K562 (cell line): ENCODE measurements at regions not wholly inside any gene's neighbourhood (a gene's known extent, or its start where the extent isn't known, plus 50 kb on each side); places are given as distances from the start of the nearest gene placed in this dataset.
"Not testable (repeated sequence)": the region's sequence is repeated elsewhere in the genome, so short reads cannot be mapped to it uniquely, and the experiment has no call there.

Experiments used
- ATAC-seq: fragments of 200-7000 bp; cut with Tn5 transposase; 3 replicates; pipeline ENCODE4 v1.9.1; 2020; ENCODE audit warnings: moderate library complexity
- BruUV-seq: library from RNA; stranded (reverse); fragments of 400-500 nt; replicated peaks from 2 replicates; lab custom pipeline; 2021; lab: Mats Ljungman, UMichigan
- CTCF ChIA-PET: fragments of 300-600 bp; formaldehyde crosslinking; extraction: SDS; loops from one replicate; lab custom pipeline; 2021; ENCODE audit warnings: low intra/inter-chr PET ratio; lab: Yijun Ruan, JAX
- POLR2A ChIA-PET: fragments of 300-600, 350-650 bp; sonication (Branson Sonifier 250); formaldehyde crosslinking; extraction: SDS; loops from one replicate; lab custom pipeline; 2021; ENCODE audit warnings: antibody characterized with exemption, inconsistent platforms; lab: Yijun Ruan, JAX
- DNase-seq, 4 experiments: peaks; one replicate each; pipeline versions ENCODE4 v3.0.0 to v3.0.0-alpha.2; 2011 to 2018; ENCODE audit warnings: low spot score in 3 of 4, mixed read lengths in 3 of 4; ENCODE audit errors: extremely low read depth in 1 of 4
- FAIRE-seq: peaks from 2 replicates; lab custom pipeline; 2011; peaks lifted over from hg19 to GRCh38; lab: Jason Lieb, UNC
- H2AFZ ChIP-seq: 2 replicates; pipeline ENCODE4 v1.6.0; 2011; ENCODE audit warnings: low read depth, low read length, control low read depth, inconsistent platforms
- H3K27ac ChIP-seq: fragments of 200-600 bp; 3 replicates; pipeline ENCODE4 v1.8.0; 2011; ENCODE audit warnings: low read depth, mild to moderate bottlenecking, control low read depth, inconsistent platforms, low read length, moderate library complexity, mixed read lengths; ENCODE audit errors: extremely low read depth
- H3K27me3 ChIP-seq, 2 experiments: fragments of 300-600 bp in 1 of 2; 2 replicates in 1 of 2; 3 replicates in 1 of 2; pipeline versions ENCODE4 v1.6.0 to v1.8.0; 2011; ENCODE audit warnings: inconsistent platforms in 2 of 2, low read length in 2 of 2, mild to moderate bottlenecking in 1 of 2, mixed read lengths in 1 of 2, moderate library complexity in 1 of 2; ENCODE audit not compliant: control insufficient read depth in 2 of 2, insufficient read depth in 2 of 2
- H3K36me3 ChIP-seq: fragments of 300-600 bp; 3 replicates; pipeline ENCODE4 v1.8.0; 2011; ENCODE audit warnings: mild to moderate bottlenecking, low read length, inconsistent platforms; ENCODE audit not compliant: control insufficient read depth, insufficient read depth
- H3K4me1 ChIP-seq, 2 experiments: fragments of 200-600 bp in 1 of 2; replicated peaks in 1 of 2; 2 replicates in 1 of 2; 3 replicates in 1 of 2; pipeline versions ENCODE4 v1.5.1 to v1.8.0; 2011; ENCODE audit warnings: inconsistent platforms in 2 of 2, low read length in 2 of 2, mild to moderate bottlenecking in 1 of 2, mixed read lengths in 1 of 2, moderate library complexity in 1 of 2; ENCODE audit not compliant: control insufficient read depth in 2 of 2, insufficient read depth in 2 of 2
- H3K4me2 ChIP-seq: 2 replicates; pipeline ENCODE4 v1.6.1; 2011; ENCODE audit warnings: low read length, control low read depth, inconsistent platforms, mixed read lengths; ENCODE audit not compliant: insufficient read depth
- H3K4me3 ChIP-seq: fragments of 200-600 bp; sonication (generic), shearing (Covaris generic); 2 replicates; pipeline ENCODE4 v1.5.1; 2016; ENCODE audit warnings: control low read depth, inconsistent platforms
- H3K79me2 ChIP-seq: fragments of 200-600 bp; 3 replicates; pipeline ENCODE4 v1.8.0; 2011; ENCODE audit warnings: low read length, inconsistent platforms; ENCODE audit not compliant: control insufficient read depth, insufficient read depth
- H3K9ac ChIP-seq, 2 experiments: 2 replicates each; pipeline versions ENCODE4 v1.6.0 to v1.6.1; 2011; ENCODE audit warnings: low read depth in 2 of 2, low read length in 2 of 2, control low read depth in 1 of 2, inconsistent platforms in 1 of 2, mild to moderate bottlenecking in 1 of 2, mixed read lengths in 1 of 2; ENCODE audit not compliant: insufficient read depth in 1 of 2
- H3K9me1 ChIP-seq: one replicate; pipeline ENCODE4 v1.6.0; 2011; ENCODE audit warnings: inconsistent platforms, mild to moderate bottlenecking, low read length, moderate library complexity; ENCODE audit not compliant: control insufficient read depth, insufficient read depth
- H3K9me3 ChIP-seq: replicated peaks from 2 replicates; pipeline ENCODE4 v1.5.1; 2011; ENCODE audit warnings: low read depth, low read length, inconsistent platforms; ENCODE audit not compliant: control insufficient read depth, insufficient read depth
- H4K20me1 ChIP-seq: replicated peaks from 2 replicates; pipeline ENCODE4 v1.6.1; 2011; ENCODE audit warnings: low read length, inconsistent platforms, mixed read lengths; ENCODE audit not compliant: control insufficient read depth, insufficient read depth
- ZBTB33 ChIP-seq: sonication (generic); formaldehyde crosslinking; IDR thresholded peaks from 2 replicates; pipeline ENCODE4 v1.8.1; 2023; ENCODE audit warnings: mild to moderate bottlenecking, missing genetic modification reagents
- WGBS: fragments of 100-300 bp; shearing (Covaris generic); methylation state at CpG from one replicate; pipeline ENCODE4 v1.1.6; 2016; ENCODE audit warnings: low coverage, mixed read lengths; ENCODE audit not compliant: insufficient coverage; ENCODE audit errors: missing lambda C conversion rate; 5-methylcytosine and 5-hydroxymethylcytosine counted together
- in situ Hi-C: fragments of 300-500 bp; cut with MboI; formaldehyde crosslinking; loops from 4 replicates; pipeline ENCODE4 v1.15.0; 2018; ENCODE audit warnings: inconsistent platforms, mixed read lengths
- intact Hi-C: fragments of 100-400 bp; cut with micrococcal nuclease; formaldehyde crosslinking; loops from 2 replicates; pipeline ENCODE4 v1.14.2; 2022

GRCh38 chr4:49320725-49321410 lies 334.8 kb downstream of the CWH43 start:
- H3K9me3 ChIP-seq, H3K9me1 ChIP-seq, H3K27me3 ChIP-seq, ATAC-seq, H3K36me3 ChIP-seq, H3K4me3 ChIP-seq, POLR2A ChIA-PET, H4K20me1 ChIP-seq, intact Hi-C loops, H3K79me2 ChIP-seq, CTCF ChIA-PET, H3K27ac ChIP-seq, H2AFZ ChIP-seq, BruUV-seq, H3K9ac ChIP-seq, H3K4me2 ChIP-seq, DNase-seq, FAIRE-seq: not testable (repeated sequence)
- TF ChIP-seq ZBTB33 (CRISPR knock-in tag) = 0 out of 2 replicates have a peak, but pooled peaks have one; percentile 41
- in situ Hi-C loops = loop anchor here (5.0 to 25.0 kb wide), 2 partner anchors 34 to 309 kb away; no protein-coding TSS in a partner anchor
- 39% methylated on average over 17 of the region's 24 CpGs for WGBS
- peaks cover 5 to 19% of the 10 kb centered on the region in 2 experiments; a peak in 4 of 5 replicates for H3K4me1 ChIP-seq

DNA sequence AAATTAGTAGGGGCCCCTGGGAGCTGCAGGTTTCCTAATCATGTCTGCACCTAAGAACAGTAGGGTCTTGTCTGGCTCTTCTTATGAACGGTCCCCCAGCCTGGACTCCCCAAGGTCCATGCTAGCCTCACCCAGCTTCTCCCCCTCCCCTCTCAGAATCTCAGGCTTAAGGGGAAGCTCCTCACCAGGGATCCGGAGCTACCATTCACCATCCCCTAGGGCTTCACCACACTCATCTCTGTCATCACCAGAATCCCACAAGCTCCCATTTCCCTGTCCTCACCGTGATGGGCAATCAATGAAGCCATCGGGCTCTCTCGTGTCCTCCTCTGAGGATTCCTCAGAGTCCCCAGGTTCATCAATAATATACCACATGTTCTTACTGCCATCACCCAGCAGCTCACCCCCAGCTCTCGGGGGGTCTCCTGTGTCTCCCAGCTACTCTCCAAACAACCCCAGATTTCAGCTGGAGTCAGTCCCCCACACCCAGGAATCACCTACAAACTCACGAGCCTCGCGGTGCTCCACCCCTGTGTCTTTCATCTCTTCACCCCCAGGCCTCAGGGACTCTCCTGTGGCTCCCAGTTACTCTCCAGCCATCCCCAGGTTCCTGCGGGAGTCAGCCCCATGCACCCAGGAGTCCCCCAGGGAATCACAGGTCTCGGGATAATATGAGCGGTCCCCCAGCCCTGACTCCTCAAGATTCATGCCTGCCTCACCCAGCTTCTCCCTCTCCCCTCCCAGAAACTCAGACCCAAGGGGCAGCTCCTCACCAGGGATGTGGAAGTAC lies 335.6 kb downstream of the CWH43 start:
- intact Hi-C loops, H3K36me3 ChIP-seq, ATAC-seq, H2AFZ ChIP-seq, FAIRE-seq, POLR2A ChIA-PET, H3K27ac ChIP-seq, H3K27me3 ChIP-seq, H3K9ac ChIP-seq, H3K4me3 ChIP-seq, H3K9me3 ChIP-seq, H3K79me2 ChIP-seq, CTCF ChIA-PET, H3K9me1 ChIP-seq, DNase-seq, H4K20me1 ChIP-seq: not testable (repeated sequence)
- in situ Hi-C loops = loop anchor here (5.0 to 25.0 kb wide), 2 partner anchors 34 to 309 kb away; no protein-coding TSS in a partner anchor
- Histone ChIP-seq H3K4me1 (peaks cover 5 to 19% of the 10 kb centered on the region in 2 experiments; a peak in 4 of 5 replicates), H3K4me2 (peak overlapping the region; percentile 51)
- TSS peak; percentile 32 for BruUV-seq
- 31% methylated on average over 11 of the region's 12 CpGs for WGBS
